ENCODE measurements at regions not wholly inside any gene's neighbourhood (a gene's known extent, or its start where the extent isn't known, plus 50 kb on each side); places are given as distances from the start of the nearest gene placed in this dataset.

DNA sequence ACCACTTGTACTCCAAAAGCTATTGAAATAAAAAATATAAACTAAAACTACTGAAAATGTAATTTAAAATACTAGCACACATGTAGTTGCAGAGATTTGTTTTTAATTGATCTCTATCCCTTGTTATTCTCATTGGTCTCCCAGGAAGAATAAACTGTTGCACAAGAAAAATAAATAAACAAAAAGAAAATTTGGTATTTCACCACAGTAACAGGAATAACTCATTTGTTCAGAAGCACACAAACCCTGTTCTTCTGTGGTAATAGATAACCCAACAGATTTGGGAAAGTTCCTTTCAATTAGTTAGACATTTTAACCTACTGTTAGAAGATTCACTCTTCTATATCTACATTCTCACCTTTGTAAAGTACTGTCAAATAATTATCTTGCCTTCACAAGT, 70.9 kb upstream of the APOOL start:
- TF ChIP-seq, protein P1, sequence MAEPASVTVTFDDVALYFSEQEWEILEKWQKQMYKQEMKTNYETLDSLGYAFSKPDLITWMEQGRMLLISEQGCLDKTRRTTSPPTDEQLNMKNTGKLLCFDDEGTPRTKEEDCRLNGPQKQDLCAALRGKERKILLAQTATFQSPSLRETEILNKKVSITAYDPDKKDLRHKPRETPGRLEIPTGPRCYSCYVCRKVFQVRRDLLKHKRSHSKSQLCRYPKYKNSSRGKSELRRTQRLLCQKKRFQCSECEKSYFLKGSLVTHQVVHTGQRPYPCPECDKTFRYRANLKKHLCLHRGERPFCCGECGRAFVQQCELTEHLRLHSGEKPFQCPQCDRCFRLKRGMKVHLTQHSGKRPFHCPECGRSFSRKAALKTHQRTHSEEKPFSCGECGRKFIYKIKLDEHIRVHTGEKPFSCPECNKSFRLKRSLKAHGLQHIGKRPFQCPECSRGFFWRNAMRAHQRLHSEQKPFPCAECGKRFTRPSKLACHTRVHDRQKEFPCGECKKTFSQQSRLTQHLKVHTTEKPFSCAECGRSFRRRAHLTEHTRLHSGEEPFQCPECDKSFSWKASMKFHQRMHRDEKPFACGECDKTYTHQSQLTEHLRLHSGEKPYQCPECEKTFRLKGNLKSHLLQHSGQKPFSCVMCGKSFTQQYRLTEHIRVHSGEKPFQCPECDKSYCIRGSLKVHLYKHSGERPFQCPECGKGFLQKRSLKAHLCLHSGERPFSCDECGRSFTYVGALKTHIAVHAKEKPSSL (CRISPR knock-in tag; conservative IDR thresholded peaks at IDR 0.05) = no peak
- TF ChIP-seq, protein P2, sequence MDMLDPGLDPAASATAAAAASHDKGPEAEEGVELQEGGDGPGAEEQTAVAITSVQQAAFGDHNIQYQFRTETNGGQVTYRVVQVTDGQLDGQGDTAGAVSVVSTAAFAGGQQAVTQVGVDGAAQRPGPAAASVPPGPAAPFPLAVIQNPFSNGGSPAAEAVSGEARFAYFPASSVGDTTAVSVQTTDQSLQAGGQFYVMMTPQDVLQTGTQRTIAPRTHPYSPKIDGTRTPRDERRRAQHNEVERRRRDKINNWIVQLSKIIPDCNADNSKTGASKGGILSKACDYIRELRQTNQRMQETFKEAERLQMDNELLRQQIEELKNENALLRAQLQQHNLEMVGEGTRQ (CRISPR knock-in tag; IDR thresholded peaks at IDR 0.05) = no peak
- TF ChIP-seq SP1 (CRISPR knock-in tag; conservative IDR thresholded peaks at IDR 0.05) (no peak), MYBL2 (CRISPR knock-in tag; IDR thresholded peaks at IDR 0.05) (no peak), GRHL2 (CRISPR knock-in tag; IDR thresholded peaks at IDR 0.05; ENCODE audit: insufficient replicate concordance, severe bottlenecking) (no peak), NFATC4 (CRISPR knock-in tag; IDR thresholded peaks at IDR 0.05) (no peak), TEAD1 (CRISPR knock-in tag; IDR thresholded peaks at IDR 0.05) (no peak)
- TF ChIP-seq, protein P3, sequence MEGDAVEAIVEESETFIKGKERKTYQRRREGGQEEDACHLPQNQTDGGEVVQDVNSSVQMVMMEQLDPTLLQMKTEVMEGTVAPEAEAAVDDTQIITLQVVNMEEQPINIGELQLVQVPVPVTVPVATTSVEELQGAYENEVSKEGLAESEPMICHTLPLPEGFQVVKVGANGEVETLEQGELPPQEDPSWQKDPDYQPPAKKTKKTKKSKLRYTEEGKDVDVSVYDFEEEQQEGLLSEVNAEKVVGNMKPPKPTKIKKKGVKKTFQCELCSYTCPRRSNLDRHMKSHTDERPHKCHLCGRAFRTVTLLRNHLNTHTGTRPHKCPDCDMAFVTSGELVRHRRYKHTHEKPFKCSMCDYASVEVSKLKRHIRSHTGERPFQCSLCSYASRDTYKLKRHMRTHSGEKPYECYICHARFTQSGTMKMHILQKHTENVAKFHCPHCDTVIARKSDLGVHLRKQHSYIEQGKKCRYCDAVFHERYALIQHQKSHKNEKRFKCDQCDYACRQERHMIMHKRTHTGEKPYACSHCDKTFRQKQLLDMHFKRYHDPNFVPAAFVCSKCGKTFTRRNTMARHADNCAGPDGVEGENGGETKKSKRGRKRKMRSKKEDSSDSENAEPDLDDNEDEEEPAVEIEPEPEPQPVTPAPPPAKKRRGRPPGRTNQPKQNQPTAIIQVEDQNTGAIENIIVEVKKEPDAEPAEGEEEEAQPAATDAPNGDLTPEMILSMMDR (IDR thresholded peaks at IDR 0.05) = no peak
